Gastrocnemius medialis (tissue), 4 donors: ENCODE measurements at regions not wholly inside any gene's neighbourhood (a gene's known extent, or its start where the extent isn't known, plus 50 kb on each side); places are given as distances from the start of the nearest gene placed in this dataset.

ENCODE experiments used
- POLR2A ChIP-seq, 2 donors: fragments of 450-650 bp; IDR thresholded peaks; one replicate each; pipeline ENCODE4 v1.6.1; 2017; ENCODE audit warnings: antibody characterized with exemption in 2 of 2, mild to moderate bottlenecking in 2 of 2, moderate library complexity in 2 of 2
- TF ChIP-seq, protein P1 (sequence below), 5 experiments: fragments of 450-650 bp in 3 of 5; fragments of 200-600 bp in 2 of 5; sonication (generic) in 2 of 5; IDR thresholded peaks in 4 of 5; conservative IDR thresholded peaks in 1 of 5; 1 replicate in 4 of 5; 2 replicates in 1 of 5; pipeline ENCODE4 v1.5.1; 2016 to 2019; ENCODE audit warnings: antibody characterized with exemption in 5 of 5, mild to moderate bottlenecking in 3 of 5, moderate library complexity in 3 of 5

- TF ChIP-seq, protein P1, sequence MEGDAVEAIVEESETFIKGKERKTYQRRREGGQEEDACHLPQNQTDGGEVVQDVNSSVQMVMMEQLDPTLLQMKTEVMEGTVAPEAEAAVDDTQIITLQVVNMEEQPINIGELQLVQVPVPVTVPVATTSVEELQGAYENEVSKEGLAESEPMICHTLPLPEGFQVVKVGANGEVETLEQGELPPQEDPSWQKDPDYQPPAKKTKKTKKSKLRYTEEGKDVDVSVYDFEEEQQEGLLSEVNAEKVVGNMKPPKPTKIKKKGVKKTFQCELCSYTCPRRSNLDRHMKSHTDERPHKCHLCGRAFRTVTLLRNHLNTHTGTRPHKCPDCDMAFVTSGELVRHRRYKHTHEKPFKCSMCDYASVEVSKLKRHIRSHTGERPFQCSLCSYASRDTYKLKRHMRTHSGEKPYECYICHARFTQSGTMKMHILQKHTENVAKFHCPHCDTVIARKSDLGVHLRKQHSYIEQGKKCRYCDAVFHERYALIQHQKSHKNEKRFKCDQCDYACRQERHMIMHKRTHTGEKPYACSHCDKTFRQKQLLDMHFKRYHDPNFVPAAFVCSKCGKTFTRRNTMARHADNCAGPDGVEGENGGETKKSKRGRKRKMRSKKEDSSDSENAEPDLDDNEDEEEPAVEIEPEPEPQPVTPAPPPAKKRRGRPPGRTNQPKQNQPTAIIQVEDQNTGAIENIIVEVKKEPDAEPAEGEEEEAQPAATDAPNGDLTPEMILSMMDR (IDR thresholded peaks at IDR 0.05 in 4 of 5, conservative IDR thresholded peaks at IDR 0.05 in 1 of 5), result no peak
- no peak for TF ChIP-seq POLR2A (IDR thresholded peaks at IDR 0.05)
Measured at GRCh38 chr7:31258391-31258790, 82.1 kb downstream of the NEUROD6 start.
